Activated naive CD4-positive, alpha-beta T cell treated with anti-CD3 and anti-CD28 coated beads for 36 hours (primary cell): ENCODE measurements at regions not wholly inside any gene's neighbourhood (a gene's known extent, or its start where the extent isn't known, plus 50 kb on each side); places are given as distances from the start of the nearest gene placed in this dataset.

Experiments
- CTCF ChIA-PET: fragments of 350-600 bp; sonication (Branson Sonifier 250); formaldehyde crosslinking; loops from one replicate; lab custom pipeline; 2021; ENCODE audit warnings: antibody characterized with exemption; lab: Charles Lee
- DNase-seq: peaks from one replicate; pipeline ENCODE4 v3.0.0-alpha.2; 2020
- H3K27ac Mint-ChIP-seq: one replicate; pipeline ENCODE4 v1.8.0; 2021; ENCODE audit warnings: mild to moderate bottlenecking, mixed read lengths
- H3K27me3 Mint-ChIP-seq: one replicate; pipeline ENCODE4 v1.8.0; 2021; ENCODE audit warnings: low read depth, mixed read lengths
- H3K36me3 Mint-ChIP-seq: one replicate; pipeline ENCODE4 v1.8.0; 2021; ENCODE audit warnings: low read depth, mixed read lengths
- H3K4me1 Mint-ChIP-seq: one replicate; pipeline ENCODE4 v1.8.0; 2021; ENCODE audit warnings: low read depth, mixed read lengths
- H3K4me3 Mint-ChIP-seq: one replicate; pipeline ENCODE4 v1.8.0; 2021; ENCODE audit warnings: mild to moderate bottlenecking, moderate library complexity, mixed read lengths
- H3K9me3 Mint-ChIP-seq: one replicate; pipeline ENCODE4 v1.8.0; 2021; ENCODE audit warnings: mixed read lengths
- intact Hi-C: fragments of 100-400 bp; cut with micrococcal nuclease; formaldehyde crosslinking; loops from one replicate; pipeline ENCODE4 v1.15.1; 2023

- Mint-ChIP-seq H3K9me3 (no peaks in the 10 kb centered on the region), H3K4me1 (peaks cover 11% of the 10 kb centered on the region), H3K27me3 (no peaks in the 10 kb centered on the region), H3K36me3 (no peaks in the 10 kb centered on the region), H3K27ac (no peak overlapping the region), H3K4me3 (no peak overlapping the region)
- CTCF ChIA-PET, result no interaction called here
- intact Hi-C loops, result no loop called here
- DNase-seq, result no peak
These were observed 83.3 kb downstream of the ALDH8A1 start for GRCh38 chr6:134866563-134866962.

GRCh38 chr6:134864558-134864957 is 85.3 kb downstream of the ALDH8A1 start:
- Mint-ChIP-seq H3K27me3 (no peaks in the 10 kb centered on the region), H3K27ac (no peak overlapping the region), H3K4me3 (no peak overlapping the region), H3K36me3 (no peaks in the 10 kb centered on the region), H3K9me3 (no peaks in the 10 kb centered on the region), H3K4me1 (no peaks in the 10 kb centered on the region)
- CTCF ChIA-PET, result interaction anchor here (0.7 to 1.9 kb wide), 2 partner anchors 76 to 557 kb away, joined by 3 to 4 read pairs; no protein-coding TSS in a partner anchor
- no peak for DNase-seq
- intact Hi-C loops, result no loop called here

DNA sequence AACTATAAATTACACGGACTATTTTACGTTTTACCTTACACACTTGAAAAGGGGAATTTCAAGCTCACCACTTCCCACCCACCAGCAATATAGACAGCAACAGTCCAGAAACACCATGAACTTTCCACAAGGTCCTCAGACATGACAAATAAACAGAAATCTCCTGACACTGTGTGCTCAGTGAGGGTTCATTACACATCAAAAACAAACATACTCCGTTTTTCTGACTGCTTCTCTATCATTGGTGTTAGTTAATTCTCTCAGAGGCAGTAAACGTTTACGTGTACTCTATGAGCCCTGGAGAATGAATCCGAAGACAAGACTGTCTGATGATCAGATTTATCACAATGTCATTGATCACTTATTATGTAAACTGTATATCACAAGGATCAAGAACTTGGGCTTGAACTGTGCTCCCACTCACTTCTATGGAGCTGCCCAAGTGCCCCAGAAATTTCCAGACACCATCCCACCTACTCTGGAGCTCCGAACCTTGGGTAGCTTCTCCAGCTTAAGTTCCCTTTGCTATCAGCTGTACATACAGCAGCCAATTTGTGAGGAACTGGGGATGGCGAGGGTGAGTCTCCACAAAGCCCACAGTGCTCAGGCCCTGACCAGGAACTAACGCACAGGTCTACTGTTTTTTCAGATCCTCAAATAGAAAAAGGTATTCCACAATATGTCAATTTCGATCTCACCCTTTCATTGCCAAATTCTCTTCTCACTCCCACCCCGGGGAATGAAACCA is 86.0 kb downstream of the ALDH8A1 start:
- DNase-seq, result no peak
- H3K36me3 Mint-ChIP-seq, result no peaks in the 10 kb centered on the region
- no peak overlapping the region for H3K27ac Mint-ChIP-seq
- CTCF ChIA-PET, result interaction anchor here (0.7 to 1.9 kb wide), 2 partner anchors 76 to 556 kb away, joined by 3 to 4 read pairs; no protein-coding TSS in a partner anchor
- no peaks in the 10 kb centered on the region for H3K4me1 Mint-ChIP-seq
- no peak overlapping the region for H3K4me3 Mint-ChIP-seq
- H3K27me3 Mint-ChIP-seq, result no peaks in the 10 kb centered on the region
- intact Hi-C loops, result no loop called here
- no peaks in the 10 kb centered on the region for H3K9me3 Mint-ChIP-seq

DNA sequence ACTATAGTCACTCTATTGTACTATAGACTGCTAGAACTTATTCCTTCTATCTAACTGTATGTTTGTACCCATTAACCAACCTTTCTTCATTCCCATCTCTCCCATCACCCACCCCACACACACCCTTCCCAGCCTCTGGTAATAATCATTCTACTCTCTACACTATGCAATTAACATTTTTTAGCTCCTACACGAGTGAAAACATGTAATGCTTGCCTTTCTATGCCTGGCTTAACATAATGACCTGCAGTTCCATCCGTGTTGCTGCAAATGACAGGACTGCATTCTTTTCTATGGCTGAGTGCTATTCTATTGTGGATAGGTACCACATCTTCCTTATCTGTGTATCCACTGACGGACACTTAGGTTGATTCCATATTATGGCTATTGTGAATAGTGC is 95.5 kb downstream of the ALDH8A1 start:
- no peaks in the 10 kb centered on the region for H3K36me3 Mint-ChIP-seq
- no peaks in the 10 kb centered on the region for H3K27me3 Mint-ChIP-seq
- no peak overlapping the region for H3K4me3 Mint-ChIP-seq
- intact Hi-C loops, result no loop called here
- no peaks in the 10 kb centered on the region for H3K9me3 Mint-ChIP-seq
- no peak for DNase-seq
- CTCF ChIA-PET, result interaction anchor here (1.1 to 1.3 kb wide), 3 partner anchors 28 to 881 kb away, joined by 3 to 6 read pairs (median 3); no protein-coding TSS in a partner anchor
- H3K4me1 Mint-ChIP-seq, result no peaks in the 10 kb centered on the region
- H3K27ac Mint-ChIP-seq, result no peak overlapping the region

GRCh38 chr6:134853111-134854055 is 96.5 kb downstream of the ALDH8A1 start:
- Mint-ChIP-seq H3K36me3 (no peaks in the 10 kb centered on the region), H3K27ac (no peak overlapping the region), H3K27me3 (no peaks in the 10 kb centered on the region), H3K9me3 (no peaks in the 10 kb centered on the region), H3K4me1 (no peaks in the 10 kb centered on the region), H3K4me3 (no peak overlapping the region)
- CTCF ChIA-PET, result interaction anchor here (0.7 to 1.7 kb wide), 5 partner anchors 29 to 880 kb away, joined by 3 to 6 read pairs (median 4); no protein-coding TSS in a partner anchor
- intact Hi-C loops, result no loop called here
- DNase-seq, result no peak

DNA sequence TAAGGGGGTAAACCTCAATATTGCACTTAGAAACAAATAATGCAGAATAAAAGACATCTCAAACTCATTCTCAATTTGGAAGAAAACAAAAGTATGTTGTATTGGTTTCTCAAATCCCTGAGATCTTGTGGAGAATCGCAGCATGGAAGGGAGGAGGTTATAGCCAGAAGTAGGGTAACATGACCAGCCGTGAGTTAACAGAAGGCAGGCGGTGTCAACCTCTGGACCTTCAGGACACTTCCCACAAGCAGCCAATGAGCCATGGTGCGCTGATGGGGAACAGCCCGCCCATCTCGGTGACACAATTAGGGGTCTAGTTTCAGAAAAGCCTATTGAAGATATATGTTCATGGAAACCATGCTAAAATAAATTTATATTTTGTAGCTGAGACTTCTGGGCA is 98.4 kb downstream of the ALDH8A1 start:
- H3K27ac Mint-ChIP-seq, result no peak overlapping the region
- no peak for DNase-seq
- no peaks in the 10 kb centered on the region for H3K36me3 Mint-ChIP-seq
- no peaks in the 10 kb centered on the region for H3K4me1 Mint-ChIP-seq
- H3K9me3 Mint-ChIP-seq, result no peaks in the 10 kb centered on the region
- no peak overlapping the region for H3K4me3 Mint-ChIP-seq
- no peaks in the 10 kb centered on the region for H3K27me3 Mint-ChIP-seq
- intact Hi-C loops, result no loop called here
- CTCF ChIA-PET, result no interaction called here

DNA sequence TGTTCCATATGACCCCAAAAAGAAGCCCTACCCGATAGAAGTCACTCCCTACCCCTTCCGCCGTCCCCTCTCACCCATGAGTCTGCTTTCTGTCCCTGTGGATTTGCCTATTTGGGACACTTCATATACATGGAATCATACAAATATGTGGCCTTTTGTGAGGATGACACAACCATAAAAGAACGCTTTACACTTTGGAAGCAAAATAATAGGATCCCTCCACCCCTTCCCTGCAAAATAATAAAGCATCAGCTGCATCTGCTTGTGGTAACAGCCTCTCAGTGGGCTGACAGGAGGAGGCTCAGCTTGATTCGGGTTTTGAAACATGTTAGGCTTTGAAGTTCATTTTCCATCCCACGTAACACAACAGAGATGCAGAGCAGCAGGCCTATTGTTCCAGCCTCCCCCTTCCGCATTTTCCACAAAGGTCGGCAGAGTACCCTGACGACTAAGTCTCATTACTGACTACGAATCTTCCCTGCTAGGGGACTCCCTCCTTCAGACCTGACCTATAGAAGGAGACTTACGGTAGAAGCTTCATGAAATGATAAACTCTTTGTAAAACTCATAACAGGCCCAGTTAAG is 99.1 kb downstream of the ALDH8A1 start:
- Mint-ChIP-seq H3K27ac (no peak overlapping the region), H3K27me3 (no peaks in the 10 kb centered on the region), H3K4me3 (no peak overlapping the region), H3K36me3 (no peaks in the 10 kb centered on the region), H3K9me3 (no peaks in the 10 kb centered on the region), H3K4me1 (no peaks in the 10 kb centered on the region)
- intact Hi-C loops, result no loop called here
- no peak for DNase-seq
- CTCF ChIA-PET, result interaction anchor here (0.6 kb wide), 2 partner anchors 11 to 75 kb away, joined by 3 to 4 read pairs; no protein-coding TSS in a partner anchor

- no peak for DNase-seq
- CTCF ChIA-PET, result interaction anchor here (0.6 kb wide), 2 partner anchors 10 to 74 kb away, joined by 3 to 4 read pairs; no protein-coding TSS in a partner anchor
- H3K4me1 Mint-ChIP-seq, result no peaks in the 10 kb centered on the region
- no peaks in the 10 kb centered on the region for H3K27me3 Mint-ChIP-seq
- H3K4me3 Mint-ChIP-seq, result no peak overlapping the region
- no peaks in the 10 kb centered on the region for H3K9me3 Mint-ChIP-seq
- H3K27ac Mint-ChIP-seq, result no peak overlapping the region
- no peaks in the 10 kb centered on the region for H3K36me3 Mint-ChIP-seq
- intact Hi-C loops, result no loop called here
These were observed 99.9 kb downstream of the ALDH8A1 start for GRCh38 chr6:134849920-134850447.

DNA sequence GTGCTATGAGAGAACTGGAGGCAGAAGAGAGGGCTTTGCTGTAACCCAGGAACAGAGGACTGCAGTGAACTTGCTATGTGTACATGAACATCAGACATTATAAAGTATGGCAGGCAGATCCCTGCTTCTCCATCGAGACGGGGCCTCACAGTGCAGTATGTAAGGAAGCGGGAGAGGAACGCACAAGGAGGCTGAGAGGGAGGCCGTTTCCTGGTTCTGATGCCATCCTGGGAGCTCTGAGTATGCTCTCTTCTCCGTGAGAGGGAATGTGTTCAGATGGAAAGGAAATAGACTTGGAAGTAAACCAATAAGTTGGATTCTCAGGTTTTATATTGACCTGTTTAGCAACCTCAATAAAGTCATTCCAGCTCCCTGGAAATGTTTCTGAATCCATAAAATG is 101.8 kb downstream of the ALDH8A1 start:
- H3K27ac Mint-ChIP-seq, result no peak overlapping the region
- no peaks in the 10 kb centered on the region for H3K27me3 Mint-ChIP-seq
- intact Hi-C loops, result no loop called here
- no peaks in the 10 kb centered on the region for H3K36me3 Mint-ChIP-seq
- H3K4me1 Mint-ChIP-seq, result no peaks in the 10 kb centered on the region
- no peak overlapping the region for H3K4me3 Mint-ChIP-seq
- no peak for DNase-seq
- CTCF ChIA-PET, result no interaction called here
- no peaks in the 10 kb centered on the region for H3K9me3 Mint-ChIP-seq

DNA sequence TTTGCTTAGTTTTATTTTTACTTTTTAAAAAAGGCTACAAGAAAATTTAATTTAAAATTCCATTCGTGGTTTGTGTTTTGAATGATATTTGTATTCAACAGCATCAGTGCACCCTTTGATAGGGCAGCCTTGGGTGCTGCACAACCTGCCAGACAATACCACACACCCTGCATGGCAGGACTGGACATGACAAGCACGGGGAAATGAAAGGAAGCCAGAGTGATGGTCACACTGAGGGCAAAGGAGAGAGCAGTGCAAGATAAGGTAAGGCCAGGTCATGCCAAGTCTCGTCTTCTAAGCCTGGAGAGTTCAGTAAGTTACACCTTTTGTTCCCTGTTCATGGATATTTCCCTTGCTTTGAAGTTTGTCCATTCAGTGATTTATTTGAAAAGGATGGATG is 103.0 kb downstream of the ALDH8A1 start:
- H3K36me3 Mint-ChIP-seq, result no peaks in the 10 kb centered on the region
- H3K4me3 Mint-ChIP-seq, result no peak overlapping the region
- no peaks in the 10 kb centered on the region for H3K9me3 Mint-ChIP-seq
- no peak for DNase-seq
- H3K27me3 Mint-ChIP-seq, result no peaks in the 10 kb centered on the region
- no peaks in the 10 kb centered on the region for H3K4me1 Mint-ChIP-seq
- CTCF ChIA-PET, result no interaction called here
- H3K27ac Mint-ChIP-seq, result no peak overlapping the region
- intact Hi-C loops, result no loop called here

DNA sequence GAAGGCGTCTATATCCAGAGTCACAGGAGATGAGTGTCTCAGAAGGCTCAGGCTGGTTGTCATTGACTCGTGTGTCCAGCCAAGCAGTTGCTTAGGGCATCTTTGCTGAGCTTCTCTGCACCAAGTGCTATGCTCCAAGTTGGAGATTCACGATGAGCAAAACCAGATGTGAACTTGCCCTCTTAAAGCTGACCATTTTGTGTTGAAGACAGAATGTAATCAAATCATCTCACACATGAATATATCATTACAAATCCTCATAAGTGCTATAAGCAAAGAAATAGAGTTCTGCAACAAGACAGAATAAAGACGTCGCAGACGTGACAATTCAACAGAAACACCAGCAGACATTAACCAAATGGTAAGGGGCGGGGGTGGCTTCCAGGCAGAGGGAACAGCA is 103.9 kb downstream of the ALDH8A1 start:
- intact Hi-C loops, result no loop called here
- CTCF ChIA-PET, result no interaction called here
- Mint-ChIP-seq H3K9me3 (no peaks in the 10 kb centered on the region), H3K27ac (no peak overlapping the region), H3K27me3 (no peaks in the 10 kb centered on the region), H3K4me3 (no peak overlapping the region), H3K4me1 (no peaks in the 10 kb centered on the region), H3K36me3 (no peaks in the 10 kb centered on the region)
- DNase-seq, result no peak

- CTCF ChIA-PET, result no interaction called here
- Mint-ChIP-seq H3K27ac (no peak overlapping the region), H3K4me1 (no peaks in the 10 kb centered on the region), H3K4me3 (no peak overlapping the region), H3K27me3 (no peaks in the 10 kb centered on the region), H3K9me3 (no peaks in the 10 kb centered on the region), H3K36me3 (no peaks in the 10 kb centered on the region)
- intact Hi-C loops, result no loop called here
- no peak for DNase-seq
These were observed 105.8 kb downstream of the ALDH8A1 start for GRCh38 chr6:134844120-134844519.
